HG02623 (cell line): ENCODE measurements at regions not wholly inside any gene's neighbourhood (a gene's known extent, or its start where the extent isn't known, plus 50 kb on each side); places are given as distances from the start of the nearest gene placed in this dataset.

Source experiments
- ATAC-seq: cut with Tn5 transposase; IDR thresholded peaks from one replicate; pipeline ENCODE4 v1.9.1; 2021; ENCODE audit warnings: moderate library complexity; ENCODE audit not compliant: unreplicated experiment

DNA sequence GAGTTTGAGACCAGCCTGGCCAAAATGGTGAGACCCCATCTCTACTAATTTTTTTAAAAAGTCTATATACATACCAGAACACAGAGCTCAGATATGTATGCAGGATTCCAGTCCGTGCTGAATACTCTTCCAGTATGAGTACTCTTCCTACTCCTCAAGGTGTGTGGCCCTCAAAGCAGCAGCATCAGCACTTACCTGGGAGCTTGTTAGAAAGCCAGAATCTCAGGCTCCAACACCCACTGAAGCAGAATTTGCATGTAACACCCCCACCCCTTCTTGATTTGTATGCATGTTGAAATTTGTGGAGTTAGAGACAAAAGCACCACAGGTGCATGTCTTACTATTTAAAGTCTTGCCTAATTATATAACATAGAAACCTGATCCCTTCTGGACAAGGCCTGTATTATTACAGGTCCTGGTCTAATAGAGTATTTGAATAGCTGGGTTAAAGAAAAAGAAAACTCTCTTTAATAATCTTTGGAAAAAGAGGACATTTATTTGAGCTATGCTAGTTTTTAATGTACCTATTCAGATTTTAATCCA, 50.3 kb upstream of the NFE2L2 start:
- no peak for ATAC-seq

DNA sequence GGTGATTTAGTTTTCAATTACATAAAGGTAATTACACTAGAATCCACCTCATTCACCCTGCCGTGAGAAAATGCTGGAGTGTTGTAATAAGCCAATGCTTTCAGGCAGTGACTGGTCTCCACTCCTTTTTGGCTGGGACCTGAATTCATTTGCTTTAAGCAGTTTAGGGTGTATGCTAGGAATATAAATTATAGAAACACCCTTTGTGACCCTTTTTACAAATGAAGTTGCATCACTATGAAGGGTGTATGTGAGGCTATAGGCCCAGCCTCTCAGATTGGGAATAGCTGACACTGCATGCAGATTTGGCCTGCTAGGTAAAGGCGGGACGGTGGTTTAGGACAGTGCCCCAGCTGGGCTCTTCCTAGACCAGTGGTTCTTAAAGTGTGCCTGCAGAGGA, 50.8 kb upstream of the NFE2L2 start:
- ATAC-seq, result no peak

GRCh38 chr2:177316756-177317155, 52.2 kb upstream of the NFE2L2 start:
- ATAC-seq, result no peak

DNA sequence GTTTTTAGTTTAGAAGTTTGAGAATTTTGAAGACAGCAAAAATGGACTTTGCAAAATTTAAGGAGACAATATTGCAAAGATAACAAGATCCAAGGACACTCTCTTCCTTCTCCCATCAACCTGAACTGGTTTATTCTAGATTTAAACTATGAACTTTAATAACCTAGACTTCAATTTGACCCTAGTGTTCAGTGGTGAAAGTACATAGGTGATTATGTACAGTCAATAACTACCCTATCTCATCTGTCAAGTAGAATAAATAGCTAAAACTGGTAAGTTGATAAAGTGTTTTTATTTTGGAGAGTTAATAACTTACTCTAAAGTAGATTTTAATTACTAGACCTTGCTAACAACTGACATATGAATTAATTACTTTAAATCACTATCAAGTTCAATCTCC, 52.9 kb upstream of the NFE2L2 start:
- ATAC-seq, result no peak

GRCh38 chr2:177317857-177318256, 53.3 kb upstream of the NFE2L2 start:
- no peak for ATAC-seq

GRCh38 chr2:177318613-177319012, 54.1 kb upstream of the NFE2L2 start:
- ATAC-seq, result no peak

- no peak for ATAC-seq
These were observed 56.1 kb upstream of the NFE2L2 start for GRCh38 chr2:177320596-177320995.

- no peak for ATAC-seq
These were observed 58.3 kb upstream of the NFE2L2 start for GRCh38 chr2:177322801-177323261.

- no peak for ATAC-seq
These were observed 60.3 kb upstream of the NFE2L2 start for GRCh38 chr2:177324797-177325196.

GRCh38 chr2:177325554-177325953, 61.0 kb upstream of the NFE2L2 start:
- ATAC-seq, result no peak

DNA sequence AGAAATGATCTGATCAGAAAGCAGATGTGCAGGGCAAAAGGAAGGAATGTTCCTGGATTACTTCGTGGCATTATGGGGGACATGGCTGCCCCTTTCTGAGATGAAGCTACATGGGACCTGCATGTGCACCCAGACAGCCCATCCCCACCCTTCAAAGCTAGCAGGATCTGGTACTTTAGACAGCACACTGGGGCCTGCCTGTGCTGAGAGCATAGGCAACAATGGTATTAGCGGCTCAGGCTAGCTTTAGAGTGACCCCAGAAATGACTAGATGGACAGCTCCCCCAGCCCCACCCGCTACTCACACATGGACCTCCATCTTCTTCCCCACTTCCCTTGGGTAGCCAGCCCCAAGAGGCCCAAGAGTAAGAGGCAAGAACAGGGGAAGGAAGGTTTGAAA, 61.5 kb upstream of the NFE2L2 start:
- no peak for ATAC-seq

- no peak for ATAC-seq
These were observed 62.1 kb upstream of the NFE2L2 start for GRCh38 chr2:177326591-177326990.

DNA sequence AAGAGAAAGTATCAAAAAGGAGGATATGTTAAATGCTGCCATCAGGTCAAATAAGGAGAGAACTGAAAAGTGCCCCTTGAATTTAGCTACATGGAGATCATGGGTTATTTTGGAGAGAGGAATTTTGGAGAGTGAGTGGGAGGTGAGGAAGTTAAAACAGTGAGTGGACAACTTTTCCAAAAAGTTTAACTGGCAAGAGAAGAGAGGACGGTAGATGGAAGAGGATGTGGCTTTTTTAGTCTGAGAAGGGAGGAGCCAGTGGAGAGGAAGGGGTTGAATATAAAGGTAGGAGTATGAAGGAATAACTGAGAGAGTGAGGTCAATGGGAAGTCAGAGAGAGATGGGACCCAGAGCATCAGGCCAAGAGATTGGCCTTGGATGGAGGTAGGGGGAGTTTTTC, 62.5 kb upstream of the NFE2L2 start:
- no peak for ATAC-seq

GRCh38 chr2:177328056-177328455, 63.5 kb upstream of the NFE2L2 start:
- ATAC-seq, result no peak

- ATAC-seq, result no peak
These were observed 63.5 kb upstream of the AGPS start for GRCh38 chr2:177329064-177329463.

- ATAC-seq, result no peak
These were observed 61.0 kb upstream of the AGPS start for GRCh38 chr2:177331466-177331997.

DNA sequence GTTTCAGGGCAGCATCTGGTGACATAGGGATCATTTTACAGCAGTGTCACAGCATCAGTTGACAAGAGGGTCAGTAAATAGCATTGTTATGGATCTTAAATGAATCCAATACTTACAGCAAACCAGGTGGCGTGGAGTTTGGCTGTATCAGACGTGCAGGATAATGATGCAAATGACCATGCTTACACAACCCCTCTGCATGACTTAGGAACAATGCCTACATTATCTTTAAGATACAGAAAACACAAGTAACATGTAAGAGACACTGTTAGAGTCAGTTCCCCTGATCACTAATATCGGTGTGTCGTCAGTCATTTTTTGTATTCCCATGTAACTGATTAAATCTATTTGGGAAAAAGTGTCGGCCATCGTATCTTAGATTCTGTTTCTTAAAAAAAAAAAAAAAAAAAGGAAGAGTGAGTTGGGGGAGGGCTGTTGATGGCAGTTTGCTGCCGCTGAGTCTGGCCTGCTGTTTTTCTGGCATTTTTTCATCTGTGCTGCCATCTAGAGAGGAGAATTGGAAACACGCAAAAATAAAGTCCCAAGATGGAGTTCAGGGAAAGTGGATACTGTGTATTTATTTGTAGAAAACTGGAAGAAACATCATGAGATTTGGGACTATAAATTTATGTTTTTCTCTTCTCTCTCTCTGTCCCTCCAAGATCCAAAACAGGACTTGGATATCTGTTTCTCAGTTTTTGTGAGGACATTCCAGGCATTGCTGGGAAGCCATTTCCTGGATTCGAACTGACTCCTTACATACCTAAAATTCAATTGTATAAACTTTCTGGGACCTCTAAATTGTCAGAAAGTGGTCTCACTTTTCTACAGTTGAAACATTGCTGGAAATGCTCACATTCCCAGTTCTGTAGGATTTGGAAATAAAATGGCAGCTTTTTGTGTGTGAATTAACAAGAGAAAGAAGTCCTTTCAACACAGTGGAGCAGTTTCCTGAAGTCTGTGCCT, 60.3 kb upstream of the AGPS start:
- ATAC-seq, result peak; percentile 79

DNA sequence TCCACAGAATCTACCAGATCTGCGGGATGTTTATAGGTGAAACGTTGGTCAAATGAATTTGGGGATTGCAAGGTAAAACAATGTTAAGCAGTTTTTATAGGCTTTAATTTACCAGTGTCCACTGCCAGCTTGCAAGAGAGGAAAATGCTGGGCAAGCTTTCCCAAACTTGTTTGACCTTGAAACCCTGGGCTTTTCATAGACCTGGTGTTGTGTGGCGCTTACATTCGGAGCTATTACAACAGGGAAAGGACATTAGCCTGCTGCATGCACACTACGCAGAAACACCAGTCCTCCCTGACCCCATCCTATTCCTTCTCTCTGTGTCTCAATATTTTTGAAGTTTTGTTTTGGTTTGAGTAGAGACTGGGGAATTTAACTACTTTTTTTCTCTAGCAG, 59.6 kb upstream of the AGPS start:
- no peak for ATAC-seq

DNA sequence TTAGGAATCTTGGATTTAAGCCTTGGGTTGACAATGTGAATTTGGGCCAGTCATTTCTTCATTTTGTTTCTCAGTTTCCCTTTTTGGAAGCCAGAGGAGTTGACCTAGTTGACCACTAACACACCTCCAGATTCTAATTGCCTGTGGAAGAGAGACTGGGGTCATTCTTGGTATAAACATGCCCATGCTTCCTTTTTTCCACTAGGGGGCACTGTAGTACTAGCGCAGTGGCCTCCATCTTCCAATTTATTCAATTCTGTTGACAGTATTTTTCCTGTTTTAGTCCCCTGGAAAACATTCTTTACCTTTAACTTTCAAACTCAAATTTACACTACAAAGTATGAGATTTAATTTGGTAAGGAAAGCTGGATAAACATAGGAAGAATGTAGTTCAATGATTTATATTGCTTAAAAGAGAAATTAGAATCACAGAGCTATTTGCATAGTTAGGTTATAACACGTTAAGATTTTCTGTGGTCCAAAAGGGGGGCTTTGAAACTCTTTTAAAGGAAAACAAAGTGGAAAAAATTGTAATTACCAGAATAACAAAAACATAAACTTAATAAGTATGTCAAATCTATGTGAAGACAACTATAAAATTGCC, 57.5 kb upstream of the AGPS start:
- ATAC-seq, result no peak

GRCh38 chr2:177335917-177336450, 56.6 kb upstream of the AGPS start:
- ATAC-seq, result no peak

DNA sequence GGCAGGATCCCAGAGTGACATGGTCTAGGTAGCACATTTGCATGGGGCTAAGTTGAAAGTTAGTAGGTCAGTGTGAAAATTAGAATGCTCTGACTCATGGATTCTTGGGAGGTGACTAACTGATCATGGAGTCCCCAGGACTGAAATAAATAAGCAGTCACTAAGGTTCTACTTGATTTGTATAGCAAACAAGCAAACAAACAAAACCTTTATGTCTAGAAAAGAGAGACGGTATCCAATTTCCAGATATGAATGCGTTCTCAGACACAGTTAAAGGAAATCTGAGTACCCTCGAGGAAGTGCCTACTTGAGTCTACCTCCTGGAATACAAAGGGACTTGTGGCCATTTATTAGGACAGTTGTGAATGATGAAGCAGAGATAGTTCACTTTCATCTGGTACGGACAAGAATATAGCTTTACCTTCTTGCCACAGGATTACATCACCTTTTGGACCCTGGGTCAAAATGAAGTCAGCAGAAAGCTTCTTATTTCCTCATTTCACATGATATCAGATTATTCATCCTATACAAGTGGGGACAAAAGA, 54.3 kb upstream of the AGPS start:
- no peak for ATAC-seq
